ENCODE measurements at regions not wholly inside any gene's neighbourhood (a gene's known extent, or its start where the extent isn't known, plus 50 kb on each side); places are given as distances from the start of the nearest gene placed in this dataset.

- in situ Hi-C loops (cut with HindIII; ENCODE audit: low sequenced_read_pairs) = no loop called here
- TF ChIP-seq CTCF (IDR thresholded peaks at IDR 0.05; ENCODE audit: low read depth, low read length, missing control alignments) = no peak
- DNase-seq (ENCODE audit: low read depth) = no peak
- H3K4me3 ChIP-seq (ENCODE audit: low read depth, low read length) = no peak overlapping the region
These were observed 450.8 kb downstream of the PTPRU start for GRCh38 chr1:29687166-29687565.

GRCh38 chr1:29686012-29686930, 449.9 kb downstream of the PTPRU start:
- DNase-seq (ENCODE audit: low read depth) = no peak
- in situ Hi-C loops (cut with HindIII; ENCODE audit: low sequenced_read_pairs) = no loop called here
- no peak overlapping the region for H3K4me3 ChIP-seq (ENCODE audit: low read depth, low read length)
- no peak for TF ChIP-seq CTCF (IDR thresholded peaks at IDR 0.05; ENCODE audit: low read depth, low read length, missing control alignments)

GRCh38 chr1:29685387-29685786, 449.1 kb downstream of the PTPRU start:
- TF ChIP-seq CTCF (IDR thresholded peaks at IDR 0.05; ENCODE audit: low read depth, low read length, missing control alignments) = no peak
- in situ Hi-C loops (cut with HindIII; ENCODE audit: low sequenced_read_pairs) = no loop called here

GRCh38 chr1:29684141-29684540, 447.8 kb downstream of the PTPRU start:
- DNase-seq (ENCODE audit: low read depth) = no peak
- no peak for TF ChIP-seq CTCF (IDR thresholded peaks at IDR 0.05; ENCODE audit: low read depth, low read length, missing control alignments)
- in situ Hi-C loops (cut with HindIII; ENCODE audit: low sequenced_read_pairs) = no loop called here
- no peak overlapping the region for H3K4me3 ChIP-seq (ENCODE audit: low read depth, low read length)

More at GRCh38 chr1:29685387-29685786, 449.1 kb downstream of the PTPRU start:
- DNase-seq (ENCODE audit: low read depth) = no peak
- H3K4me3 ChIP-seq (ENCODE audit: low read depth, low read length) = no peak overlapping the region

- no peak for TF ChIP-seq CTCF (IDR thresholded peaks at IDR 0.05; ENCODE audit: low read depth, low read length, missing control alignments)
- DNase-seq (ENCODE audit: low read depth) = no peak
- H3K4me3 ChIP-seq (ENCODE audit: low read depth, low read length) = no peak overlapping the region
- in situ Hi-C loops (cut with HindIII; ENCODE audit: low sequenced_read_pairs) = no loop called here
These were observed 447.1 kb downstream of the PTPRU start for GRCh38 chr1:29683472-29683871.

GRCh38 chr1:29682919-29683295, 446.6 kb downstream of the PTPRU start:
- no peak for DNase-seq (ENCODE audit: low read depth)
- in situ Hi-C loops (cut with HindIII; ENCODE audit: low sequenced_read_pairs) = no loop called here
- no peak for TF ChIP-seq CTCF (IDR thresholded peaks at IDR 0.05; ENCODE audit: low read depth, low read length, missing control alignments)

More at GRCh38 chr1:29682919-29683295, 446.6 kb downstream of the PTPRU start:
- H3K4me3 ChIP-seq (ENCODE audit: low read depth, low read length) = no peak overlapping the region
